CD4-positive, alpha-beta T cell treated with Interleukin-15 for 4 hours (primary cell): ENCODE measurements at regions not wholly inside any gene's neighbourhood (a gene's known extent, or its start where the extent isn't known, plus 50 kb on each side); places are given as distances from the start of the nearest gene placed in this dataset.
"Not testable (repeated sequence)": the region's sequence is repeated elsewhere in the genome, so short reads cannot be mapped to it uniquely, and the experiment has no call there.

Source experiments
- DNase-seq: peaks from one replicate; pipeline ENCODE4 v3.0.0-alpha.2; 2020; ENCODE audit warnings: low spot score

DNA sequence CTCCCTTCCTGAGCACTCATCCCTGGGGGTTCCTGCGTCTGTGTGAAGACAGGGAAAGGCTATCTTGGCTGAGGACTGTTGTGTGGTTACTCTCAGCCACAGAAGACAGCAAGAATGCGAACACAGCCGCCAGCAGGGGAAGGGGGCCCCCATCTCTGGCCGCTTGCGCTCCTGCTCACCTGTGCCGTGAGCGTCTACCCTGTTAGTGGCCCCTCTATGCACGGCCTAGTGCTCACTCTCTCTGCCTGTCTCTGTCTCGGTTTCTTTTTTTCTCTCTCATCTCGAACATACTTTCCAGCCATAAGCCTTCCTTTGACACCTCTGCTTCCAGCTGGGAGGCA, 206.7 kb upstream of the APCDD1 start:
- no peak for DNase-seq

DNA sequence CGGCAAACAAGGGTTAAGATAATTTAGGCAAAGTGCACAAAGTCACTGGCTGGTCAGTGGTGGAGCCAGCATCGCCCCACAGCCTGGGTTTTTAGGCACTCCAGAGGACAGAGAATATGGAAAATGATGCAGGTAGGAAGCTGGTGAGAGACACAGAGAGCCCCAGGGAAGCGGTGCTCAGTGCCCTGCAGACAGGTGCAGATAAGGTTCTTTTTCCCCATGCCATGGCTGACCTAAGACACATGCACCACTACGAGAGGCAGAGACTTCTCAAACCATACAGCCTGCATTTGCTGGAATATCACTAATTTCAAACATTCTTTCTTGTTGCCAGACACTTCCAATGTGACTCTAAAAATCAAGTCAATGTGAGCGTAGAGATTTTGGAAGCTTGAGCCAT, 205.7 kb upstream of the APCDD1 start:
- DNase-seq = no peak

DNA sequence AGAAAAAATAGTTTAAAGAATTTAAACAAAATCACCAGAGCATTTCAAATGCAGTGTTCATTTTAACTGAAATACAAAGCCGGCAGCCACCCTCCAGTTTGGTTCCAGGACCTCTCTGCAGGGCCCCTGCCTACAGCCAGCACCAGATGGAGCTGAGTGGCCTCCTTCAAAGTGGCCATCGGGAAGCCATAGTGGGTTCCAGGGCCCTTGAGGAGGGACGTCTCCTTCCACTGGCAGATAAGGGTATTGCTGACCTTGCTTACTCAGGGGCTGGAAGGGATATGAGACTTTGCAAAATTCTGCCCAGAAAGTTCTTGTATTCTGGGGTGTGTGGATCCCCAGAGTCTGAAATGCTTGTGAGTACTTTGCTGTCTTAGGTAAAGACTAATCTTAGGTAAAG, 205.2 kb upstream of the APCDD1 start:
- no peak for DNase-seq

DNA sequence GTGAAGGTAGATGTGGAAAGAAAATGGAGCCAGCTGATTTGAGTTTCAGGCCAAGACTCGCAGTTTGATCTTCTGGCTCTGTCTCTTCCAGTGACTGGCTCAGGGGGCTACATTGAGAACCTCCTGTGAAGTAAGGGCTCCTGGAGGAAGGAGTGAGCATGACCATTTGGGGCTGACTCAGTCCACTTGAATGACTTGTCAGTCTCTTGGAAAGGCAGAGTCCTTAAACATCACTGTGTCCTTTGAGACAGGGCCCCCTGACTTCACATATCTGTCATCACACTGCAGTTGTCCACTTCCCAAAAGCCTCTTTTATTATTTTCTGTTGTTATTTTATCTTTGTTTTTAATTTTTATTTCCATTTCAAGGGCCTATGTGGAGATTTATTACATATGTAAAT, 204.6 kb upstream of the APCDD1 start:
- no peak for DNase-seq

DNA sequence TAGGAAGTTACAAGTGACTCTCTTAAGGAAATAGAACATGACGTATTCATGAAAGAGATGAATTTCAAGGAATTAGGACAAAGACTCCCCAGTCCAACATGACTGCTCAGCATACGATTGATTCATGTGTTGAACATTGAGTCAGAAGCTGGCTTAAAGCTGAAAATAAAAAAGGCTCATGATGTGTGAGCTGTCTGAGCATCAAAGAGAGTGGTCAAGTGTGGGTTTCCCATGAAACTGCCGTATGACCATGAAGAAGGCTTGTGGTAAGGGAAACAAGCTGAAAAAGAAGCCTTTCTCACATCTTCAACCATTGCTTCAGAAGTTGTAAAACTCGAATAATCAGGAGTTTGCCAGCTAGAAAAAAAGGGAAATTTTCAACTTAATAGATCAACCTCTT, 201.9 kb upstream of the APCDD1 start:
- no peak for DNase-seq

DNA sequence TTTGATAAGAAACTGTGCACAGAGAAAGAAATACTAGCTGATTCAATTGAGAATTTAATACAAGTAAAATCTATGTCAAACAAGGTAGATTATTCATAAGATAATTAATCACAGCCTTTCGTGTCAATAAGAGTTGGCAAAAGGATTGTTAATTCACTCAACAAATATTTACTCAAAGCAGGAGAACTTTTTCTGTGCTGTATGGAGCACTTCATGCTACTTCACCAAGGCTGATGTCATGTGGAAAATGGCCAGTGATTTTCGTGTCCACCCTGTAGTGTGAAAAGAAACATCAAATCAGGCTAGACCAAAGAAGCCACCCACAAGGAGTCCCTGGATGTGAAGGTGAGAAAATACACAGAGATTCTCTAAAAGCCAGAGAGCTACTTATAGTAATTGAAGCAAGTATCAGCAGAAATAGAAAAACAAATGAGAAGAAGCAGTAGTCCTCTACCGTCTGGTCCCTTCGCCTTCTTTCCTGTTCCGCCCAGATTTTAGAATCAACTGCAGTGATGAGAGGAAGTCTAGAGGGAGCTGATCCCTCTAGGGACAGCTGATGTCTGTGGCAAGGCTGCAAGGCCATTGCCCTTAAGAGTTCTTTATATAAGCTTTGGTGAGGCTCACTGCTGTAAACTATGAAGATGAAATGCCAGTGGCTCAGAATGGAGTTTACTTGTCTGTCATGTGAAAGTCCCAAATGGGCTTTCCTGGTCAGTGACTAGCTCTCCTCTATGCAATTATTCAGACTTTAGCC, 201.3 kb upstream of the APCDD1 start:
- DNase-seq = no peak

DNA sequence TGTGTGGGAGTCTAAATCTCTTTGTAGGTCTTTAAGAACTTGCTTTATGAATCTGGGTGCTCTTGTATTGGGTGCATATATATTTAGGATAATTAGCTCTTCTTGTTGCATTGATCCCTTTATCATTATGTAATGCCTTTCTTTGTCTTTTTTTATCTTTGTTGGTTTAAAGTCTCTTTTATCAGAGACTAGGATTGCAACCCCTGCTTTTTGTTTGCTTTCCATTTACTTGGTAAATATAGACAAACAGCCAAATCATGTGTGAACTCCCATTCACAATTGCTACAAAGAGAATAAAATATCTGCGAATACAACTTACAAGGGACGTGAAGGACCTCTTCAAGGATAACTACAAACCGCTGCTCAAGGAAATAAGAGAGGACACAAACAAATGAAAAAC, 198.2 kb upstream of the APCDD1 start:
- DNase-seq = not testable (repeated sequence)

DNA sequence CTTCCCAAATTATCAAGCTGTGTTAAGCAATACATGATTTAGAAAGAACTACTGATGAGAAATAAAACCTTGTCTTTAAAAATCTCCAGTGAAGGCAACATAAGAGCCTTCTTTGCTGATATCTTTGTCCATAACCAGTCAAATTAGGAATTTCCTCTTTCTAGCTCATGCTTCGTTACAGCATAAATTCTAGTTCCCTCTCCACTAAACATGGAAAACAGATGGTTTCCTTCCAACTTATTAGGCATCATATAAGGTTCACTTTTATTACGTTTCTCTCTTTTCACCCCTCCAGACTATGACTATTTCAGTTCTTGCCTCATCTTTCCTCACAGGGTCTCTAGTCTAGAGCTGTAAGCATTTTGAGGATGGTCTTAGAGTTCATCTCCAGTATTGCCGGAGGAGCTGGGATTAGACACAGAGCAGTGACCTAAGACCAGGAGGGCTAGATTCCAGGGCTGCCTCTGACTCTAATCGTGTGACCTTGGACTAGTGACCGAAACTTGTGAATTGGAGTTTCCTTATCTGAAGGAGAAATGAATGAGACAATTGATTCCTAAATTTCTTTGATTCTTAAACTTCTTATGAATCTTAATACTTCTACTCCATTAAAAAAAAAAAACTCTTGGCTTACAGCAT, 195.5 kb upstream of the APCDD1 start:
- DNase-seq = no peak

DNA sequence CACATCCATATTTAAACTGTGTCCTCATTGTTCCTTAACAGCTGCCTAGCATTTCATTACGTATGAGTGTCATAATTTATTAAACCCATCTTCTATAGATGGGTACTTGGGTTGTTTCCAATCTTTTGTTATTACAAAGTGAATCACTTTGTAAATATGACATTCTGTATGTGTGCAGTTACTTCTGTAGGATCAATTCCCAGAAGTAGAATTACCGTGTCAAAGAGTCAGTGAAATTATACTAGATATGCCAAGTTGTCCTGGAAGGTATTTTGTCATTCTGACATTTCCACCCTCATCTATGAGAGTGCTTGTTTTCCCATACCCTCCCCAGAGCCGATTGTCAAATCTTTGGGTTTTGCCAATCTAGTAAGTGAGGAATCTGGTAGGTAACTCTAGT, 194.5 kb upstream of the APCDD1 start:
- no peak for DNase-seq

DNA sequence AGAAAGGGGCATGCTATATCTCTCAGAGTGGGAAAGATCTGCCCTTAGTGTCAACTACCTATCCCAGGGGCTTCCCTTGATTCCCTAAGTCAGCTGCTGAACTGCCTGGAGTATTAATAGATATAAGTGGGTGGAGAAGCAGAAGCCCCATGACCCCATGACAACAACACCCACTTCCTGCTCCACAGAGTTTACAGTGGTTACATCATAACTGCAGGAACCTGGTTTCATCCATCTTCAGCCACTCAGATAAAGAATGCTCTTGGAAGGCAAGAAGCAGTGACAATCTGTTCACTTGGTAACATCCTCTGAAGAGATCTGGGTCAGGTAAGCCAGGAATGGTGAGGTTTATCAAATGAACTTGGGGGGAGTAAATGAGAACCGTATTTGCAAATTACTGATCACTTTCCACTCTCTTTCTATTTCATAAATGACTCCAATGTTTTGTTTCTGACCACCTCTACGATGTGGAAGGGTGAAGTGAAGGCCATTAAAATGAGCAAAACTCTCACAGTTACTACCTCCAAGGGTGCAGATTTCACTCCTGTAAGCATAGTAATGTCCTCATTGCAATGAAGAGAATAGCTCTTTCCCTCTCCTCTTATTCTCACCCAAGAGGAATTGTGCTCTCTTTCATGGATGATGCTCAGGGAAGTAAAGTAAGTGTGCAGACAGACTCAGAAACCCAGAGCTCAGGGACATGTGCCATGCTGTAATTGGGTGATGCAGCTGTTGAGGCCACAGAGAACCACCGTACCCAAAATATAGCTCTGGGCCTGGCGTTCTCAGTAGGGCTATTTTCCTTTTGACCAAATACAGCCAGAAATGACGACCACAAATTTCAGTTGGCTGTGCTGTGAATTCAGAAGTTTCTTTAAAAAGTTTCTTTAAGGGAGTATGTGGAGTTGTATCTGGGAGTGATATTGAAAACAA, 192.8 kb upstream of the APCDD1 start:
- no peak for DNase-seq

DNA sequence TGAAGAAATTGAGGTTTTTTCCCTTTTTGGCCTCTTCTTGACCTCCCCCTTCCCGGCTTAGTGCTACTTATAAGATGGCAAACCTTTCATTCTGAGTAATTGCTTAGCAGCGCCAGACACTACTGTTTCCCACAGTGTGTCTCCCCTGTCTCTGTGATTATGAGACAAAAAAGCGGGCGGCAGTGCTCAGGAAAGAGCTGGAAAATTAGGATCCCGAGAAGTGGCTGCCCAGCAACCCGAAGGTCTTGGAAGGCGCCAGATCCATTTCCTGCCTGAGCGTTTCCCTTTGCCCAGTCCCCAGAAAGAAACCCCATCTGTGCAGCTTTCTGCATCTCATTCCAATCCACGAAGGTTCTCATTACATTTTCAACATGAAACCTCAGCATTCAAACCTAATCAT, 191.9 kb upstream of the APCDD1 start:
- no peak for DNase-seq

DNA sequence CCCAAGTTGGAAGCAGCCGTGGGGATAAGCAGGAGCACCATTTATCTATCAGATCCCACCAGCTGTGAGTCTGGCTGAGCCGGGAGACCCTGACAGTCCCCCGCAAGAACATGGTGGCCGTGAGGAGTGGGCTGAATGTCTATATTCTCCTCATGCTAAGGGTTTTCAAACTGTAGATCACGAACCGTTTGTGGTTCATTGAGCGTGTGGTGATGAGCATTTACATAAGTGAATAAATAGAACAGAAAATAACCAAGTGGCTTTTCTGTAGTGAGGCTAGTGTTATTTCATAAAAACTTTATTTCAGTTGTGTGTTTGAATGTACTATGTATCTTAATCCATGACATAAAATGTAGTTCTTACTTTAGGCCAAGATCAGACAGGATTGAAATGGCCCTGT, 190.2 kb upstream of the APCDD1 start:
- DNase-seq = no peak

DNA sequence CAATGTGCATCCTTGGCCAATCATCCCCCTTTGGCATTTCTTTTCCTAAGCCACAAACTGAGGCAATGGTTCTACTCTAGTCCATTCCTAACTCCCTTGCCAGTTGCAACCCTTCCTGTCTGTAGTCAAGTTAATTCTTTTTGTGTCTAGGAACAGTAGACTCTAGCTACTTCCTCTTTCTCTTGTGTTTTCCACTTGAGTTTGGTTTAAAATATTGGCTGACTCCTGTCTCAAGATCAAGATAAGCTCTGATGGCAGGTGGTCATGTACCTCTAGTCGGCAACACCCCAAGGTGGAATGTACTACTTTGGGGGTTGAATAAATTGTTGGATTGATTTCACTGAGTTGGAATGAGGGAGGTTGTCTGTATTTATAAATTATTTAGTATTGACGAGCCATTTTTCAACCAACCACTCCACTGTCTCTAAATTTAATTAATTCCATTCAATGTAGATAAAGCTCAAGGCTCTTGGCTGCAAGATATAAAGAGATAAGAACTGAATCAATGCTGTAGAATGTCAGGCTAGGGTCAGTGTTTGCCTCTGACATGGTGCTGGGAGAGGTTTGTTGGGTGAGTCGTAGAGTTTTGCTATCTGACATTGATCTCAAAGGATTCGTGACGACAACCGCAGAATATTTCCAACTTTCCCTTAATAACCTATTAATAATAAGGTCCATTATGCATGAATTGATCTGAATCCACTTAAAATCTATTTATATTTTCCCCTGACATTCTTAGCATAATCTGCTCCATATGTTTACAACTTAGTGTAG, 188.7 kb upstream of the APCDD1 start:
- DNase-seq = no peak

DNA sequence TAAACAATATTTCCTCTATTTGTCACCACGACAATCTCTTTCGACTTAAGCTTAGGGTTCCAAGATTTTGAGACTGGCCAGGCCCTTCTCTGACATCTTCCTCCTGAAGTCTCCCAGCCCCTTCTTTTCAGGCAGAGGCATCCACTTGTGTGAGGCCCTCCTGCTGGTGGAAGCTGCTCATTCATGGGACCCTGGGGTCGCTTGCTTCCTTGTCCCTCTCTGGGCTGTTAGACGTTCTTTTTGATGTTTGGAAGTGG, 188.2 kb upstream of the APCDD1 start:
- DNase-seq = no peak

DNA sequence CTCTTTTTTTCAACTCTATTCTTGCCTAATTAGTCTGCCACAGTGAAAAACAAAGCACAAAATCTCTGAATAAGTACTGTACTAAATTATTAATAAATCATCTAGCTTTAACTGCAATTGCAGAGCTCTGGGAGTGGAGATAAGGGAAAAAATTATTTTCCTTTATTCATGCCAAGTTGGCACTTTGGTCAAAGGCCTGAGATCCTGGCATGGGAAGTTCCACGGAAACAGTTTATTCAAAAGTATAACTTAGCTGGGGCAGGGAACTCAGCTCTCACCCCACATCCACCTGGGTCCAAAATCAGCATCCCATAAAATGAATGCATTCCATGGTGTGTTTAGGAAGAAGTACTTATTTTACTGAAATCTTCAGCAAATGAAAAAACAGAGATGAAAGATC, 185.2 kb upstream of the APCDD1 start:
- no peak for DNase-seq

DNA sequence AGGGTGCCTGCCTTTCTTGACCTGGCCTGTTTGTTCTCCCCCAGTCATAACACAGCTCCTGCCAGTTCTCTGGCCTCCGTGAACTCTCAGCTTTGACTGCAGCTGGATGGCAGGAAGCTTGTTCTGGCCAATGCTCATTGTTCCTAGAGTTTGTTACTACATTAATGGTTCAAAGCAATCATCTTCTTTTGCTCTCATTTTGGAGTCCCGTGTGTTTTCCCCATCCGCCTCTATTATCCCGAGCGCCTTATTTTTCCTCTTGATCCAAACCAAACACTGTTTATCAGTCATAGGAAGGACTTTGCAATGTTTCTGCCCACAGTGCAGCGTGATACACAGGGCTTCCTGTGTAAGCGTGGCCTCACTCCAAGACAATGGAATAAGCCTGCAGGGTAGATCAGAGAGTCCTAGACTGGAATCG, 184.3 kb upstream of the APCDD1 start:
- no peak for DNase-seq

DNA sequence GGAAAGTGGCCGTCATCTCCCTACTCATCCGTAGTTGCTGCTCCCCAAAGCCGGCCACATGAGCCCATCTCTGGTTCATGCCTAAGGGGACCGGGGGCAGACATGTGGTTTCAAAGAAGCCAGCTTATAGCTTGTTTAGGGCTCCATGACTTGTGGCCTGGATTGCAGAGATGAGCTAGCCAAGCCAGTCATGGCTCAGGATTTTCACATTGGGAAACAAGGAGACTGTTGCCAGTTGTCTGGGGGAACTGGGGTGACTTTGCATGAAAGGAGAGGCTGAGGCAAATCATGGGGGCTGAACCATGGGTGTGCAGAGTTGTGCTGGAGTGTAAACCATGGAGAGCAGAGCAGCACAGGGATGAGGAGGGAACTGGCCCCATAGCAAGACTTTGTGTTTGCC, 183.0 kb upstream of the APCDD1 start:
- DNase-seq = no peak

DNA sequence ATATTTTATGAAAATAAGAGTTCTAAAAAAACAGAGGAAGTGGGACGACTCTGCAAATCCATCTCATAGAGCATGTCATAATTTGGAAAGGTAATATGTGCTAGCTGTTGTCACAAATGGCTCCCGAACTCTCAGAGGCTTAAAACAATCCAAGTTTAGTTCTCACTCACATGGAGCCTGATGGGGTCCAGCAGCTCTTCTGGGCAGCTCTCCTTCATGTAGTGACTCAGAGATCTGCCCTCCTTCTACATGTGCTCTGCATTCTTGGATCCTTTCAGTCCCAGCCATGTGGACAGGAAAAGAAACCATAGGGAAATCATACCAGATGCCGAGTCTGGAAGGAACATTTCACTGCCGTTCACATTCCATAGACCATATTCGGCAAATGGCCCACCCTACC, 180.1 kb upstream of the APCDD1 start:
- no peak for DNase-seq

DNA sequence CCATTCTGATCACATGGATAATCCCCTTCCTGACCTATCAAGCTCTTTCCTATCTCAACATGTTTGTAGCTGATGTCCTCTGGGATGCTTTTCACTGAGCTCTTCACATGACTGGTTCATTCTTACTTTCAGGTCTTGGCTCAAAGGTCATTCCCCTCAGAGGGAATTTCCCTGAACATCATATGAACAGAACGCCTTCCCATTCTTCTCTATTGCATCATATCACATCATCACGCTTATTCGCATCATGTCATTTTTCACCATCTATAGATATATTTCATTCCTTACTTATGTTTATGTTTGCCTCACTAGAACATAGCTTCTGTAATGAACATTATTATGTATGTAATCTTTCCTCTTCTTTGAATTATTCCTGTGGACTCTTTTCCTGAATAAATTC, 178.9 kb upstream of the APCDD1 start:
- no peak for DNase-seq

DNA sequence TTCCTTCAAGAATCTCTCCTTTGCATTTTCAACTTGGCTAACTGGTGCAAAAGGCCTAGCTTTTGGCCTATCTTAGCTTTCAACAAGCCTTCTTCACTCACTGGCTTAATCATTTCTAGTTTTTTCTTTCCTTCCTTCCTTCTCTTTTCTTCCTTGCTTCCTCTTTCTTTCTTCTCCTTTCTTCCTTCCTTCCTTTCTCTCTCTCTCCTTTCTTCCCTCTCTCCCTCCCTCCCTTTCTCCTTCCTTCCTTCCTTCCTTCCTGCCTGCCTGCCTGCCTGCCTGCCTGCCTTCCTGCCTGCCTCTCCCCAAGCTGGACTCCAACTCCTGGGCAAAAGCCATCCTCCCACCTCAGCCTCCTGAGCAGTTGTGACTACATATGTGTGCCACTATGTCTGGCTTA, 176.2 kb upstream of the APCDD1 start:
- DNase-seq = no peak

DNA sequence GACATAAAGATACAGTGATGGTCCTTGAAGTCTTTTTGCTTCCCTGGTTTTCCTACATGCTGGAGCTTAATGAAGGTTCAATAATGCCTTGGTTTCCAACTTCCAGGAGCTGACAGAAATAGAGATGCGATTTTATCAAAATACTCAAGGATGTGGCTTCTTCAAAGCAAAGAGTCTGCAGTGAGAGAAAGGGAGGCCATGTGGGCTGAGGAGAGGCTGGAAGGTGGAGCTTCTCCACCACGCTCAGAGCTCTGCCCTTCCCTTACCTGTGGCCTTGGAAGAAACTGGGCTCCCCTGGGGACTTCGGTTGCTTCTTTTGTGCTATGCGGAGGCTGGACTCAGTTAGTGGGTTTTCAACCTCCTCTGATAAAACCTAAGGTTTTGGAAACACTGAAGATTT, 175.0 kb upstream of the APCDD1 start:
- DNase-seq = no peak

DNA sequence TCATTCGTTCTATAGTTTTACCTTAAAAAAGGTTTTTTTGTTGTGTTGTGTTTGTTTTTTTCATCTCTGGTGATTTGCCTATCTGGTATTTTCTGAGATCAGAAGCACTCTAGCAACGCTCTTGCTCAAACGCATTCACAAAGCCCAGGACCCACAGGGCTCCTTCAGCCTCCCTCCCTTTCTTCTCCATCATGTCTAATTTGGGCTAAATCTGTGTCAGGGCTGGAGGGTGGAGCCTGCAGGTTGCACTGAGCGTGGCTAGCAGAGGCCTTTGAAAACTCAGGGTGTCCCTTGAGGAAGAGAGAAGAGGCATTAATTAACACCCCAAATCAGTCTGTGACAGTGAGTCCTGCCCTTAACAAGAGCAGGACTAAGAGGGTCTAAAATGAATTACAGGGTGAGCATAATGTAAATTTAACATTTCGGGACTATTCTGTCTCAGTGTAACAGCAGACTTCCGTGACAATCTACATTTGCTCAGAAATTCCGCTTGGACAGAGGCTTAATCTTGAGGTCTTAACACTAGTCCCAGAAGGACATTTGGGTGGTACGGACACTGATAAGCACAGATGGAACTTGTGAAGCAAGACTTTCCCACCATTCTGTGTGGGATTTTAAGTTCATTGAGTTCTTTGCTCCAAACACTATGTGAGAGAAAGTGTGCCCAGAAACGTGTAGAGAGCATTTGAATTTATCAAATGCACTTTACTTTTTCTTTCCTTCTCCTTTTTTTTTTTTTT, 174.4 kb upstream of the APCDD1 start:
- no peak for DNase-seq
